ENCODE measurements at regions not wholly inside any gene's neighbourhood (a gene's known extent, or its start where the extent isn't known, plus 50 kb on each side); places are given as distances from the start of the nearest gene placed in this dataset.
"Not testable (repeated sequence)": the region's sequence is repeated elsewhere in the genome, so short reads cannot be mapped to it uniquely, and the experiment has no call there.

DNA sequence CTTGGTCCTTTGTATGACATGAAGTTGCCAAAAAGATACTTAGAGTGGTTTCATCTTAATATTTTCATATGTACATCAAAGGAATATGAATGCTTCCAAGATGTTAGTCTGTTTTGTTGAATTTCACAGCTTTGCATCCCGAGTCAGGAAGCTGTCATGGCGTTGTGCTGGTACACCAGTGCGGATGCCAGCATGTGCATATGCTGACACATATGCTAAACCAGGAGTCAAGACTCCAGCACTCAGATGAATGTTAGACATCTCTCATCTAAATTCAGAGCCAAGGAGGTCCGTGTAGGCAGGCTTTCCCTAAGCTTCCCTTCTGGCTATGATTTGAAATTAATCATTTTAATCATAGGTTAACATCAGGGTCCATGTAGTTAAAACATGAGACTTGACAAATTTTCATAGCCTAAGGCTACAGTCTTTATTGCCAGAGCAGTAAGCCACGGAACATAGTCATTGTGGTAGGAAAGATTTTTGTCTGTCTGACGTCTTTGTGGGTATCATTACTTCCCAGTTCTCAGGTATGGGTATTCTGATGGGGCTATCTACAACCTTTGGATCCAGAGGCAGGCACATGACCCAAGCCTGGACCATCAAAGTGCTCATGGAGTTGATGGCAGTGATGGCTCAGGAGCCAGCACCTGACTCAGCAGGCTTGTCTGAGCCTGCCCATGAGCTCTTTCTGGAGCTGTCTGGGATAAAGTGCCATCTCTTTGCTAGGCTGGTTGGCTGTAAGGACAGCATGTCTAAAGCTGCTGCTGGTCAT lies 246.1 kb downstream of the KCNRG start:
- no peak for DNase-seq

DNA sequence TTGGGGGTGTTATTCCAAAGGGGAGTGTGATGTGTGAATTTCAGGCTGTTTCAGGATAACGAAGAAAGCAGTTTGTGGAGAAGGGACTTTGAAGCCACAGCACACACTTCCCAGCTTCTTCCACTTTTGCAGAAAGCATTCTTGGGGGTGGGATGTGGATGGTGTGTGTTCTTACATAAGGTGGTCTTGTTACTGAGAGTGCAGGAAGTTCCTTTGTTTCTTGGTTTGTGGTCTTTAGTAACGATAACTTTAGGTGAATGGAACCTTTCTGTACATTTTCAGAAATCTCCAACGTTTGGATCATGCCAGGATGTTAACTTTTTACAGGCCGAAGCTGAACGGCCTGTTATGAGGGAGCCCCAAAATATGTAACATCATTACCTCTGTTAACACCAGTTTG lies 251.8 kb downstream of the KCNRG start:
- no peak for DNase-seq

DNA sequence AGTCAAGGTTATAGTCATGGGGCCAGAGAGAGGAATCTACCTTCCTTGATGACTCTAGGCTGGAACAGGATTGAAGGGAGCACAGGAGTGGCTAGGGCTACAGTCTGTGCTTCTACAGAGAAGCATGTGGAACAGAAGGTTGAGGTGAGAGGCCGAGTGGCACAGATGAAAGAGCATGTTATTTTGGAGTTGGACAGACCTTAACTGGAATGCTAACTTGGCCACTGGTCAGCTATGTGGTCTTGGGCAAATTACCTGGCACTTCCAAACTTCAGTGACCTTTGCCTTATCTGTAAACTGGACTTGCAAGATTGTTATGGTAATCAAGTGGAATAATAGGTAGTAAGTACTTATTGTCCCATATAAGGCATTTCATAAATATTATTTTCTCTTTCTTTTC lies 252.7 kb downstream of the KCNRG start:
- DNase-seq, result no peak

DNA sequence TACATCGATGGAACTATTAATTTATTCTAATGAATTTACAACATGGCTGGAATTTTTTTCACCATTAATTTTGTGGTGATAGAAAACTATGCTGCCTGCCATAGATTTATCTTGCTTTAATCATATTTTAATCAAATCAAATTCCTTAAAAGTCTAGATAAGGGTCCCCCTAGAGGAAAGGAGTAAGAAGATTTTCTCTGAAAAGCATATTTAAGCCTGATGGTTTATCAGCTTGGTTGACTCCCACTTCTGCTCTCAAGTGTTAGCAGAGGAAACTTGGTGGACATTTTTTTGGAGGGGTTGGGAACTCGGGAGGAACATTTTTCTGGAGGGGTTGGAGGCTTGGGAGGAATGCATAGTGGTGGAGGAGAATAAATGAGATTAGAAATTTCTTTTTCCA lies 253.3 kb downstream of the KCNRG start:
- no peak for DNase-seq

DNA sequence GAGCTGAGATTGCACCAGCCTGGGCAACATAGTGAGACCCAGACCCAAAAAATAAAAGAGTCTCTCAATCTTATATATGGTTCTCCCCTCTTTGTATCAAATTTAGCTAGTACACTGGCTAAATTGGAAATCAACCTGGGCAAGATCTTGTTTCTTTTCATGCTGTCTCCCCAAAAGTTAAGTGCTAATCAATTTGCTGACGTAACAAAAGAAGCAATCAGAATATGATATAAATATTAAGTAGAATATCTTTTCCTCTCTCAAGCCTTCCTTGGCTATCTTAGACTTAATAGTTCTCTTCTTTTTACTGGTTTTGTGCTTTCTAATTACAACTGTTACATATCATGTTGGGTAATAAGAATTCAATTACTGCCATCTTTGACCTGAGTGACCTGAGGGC lies 258.9 kb downstream of the KCNRG start:
- DNase-seq, result no peak

DNA sequence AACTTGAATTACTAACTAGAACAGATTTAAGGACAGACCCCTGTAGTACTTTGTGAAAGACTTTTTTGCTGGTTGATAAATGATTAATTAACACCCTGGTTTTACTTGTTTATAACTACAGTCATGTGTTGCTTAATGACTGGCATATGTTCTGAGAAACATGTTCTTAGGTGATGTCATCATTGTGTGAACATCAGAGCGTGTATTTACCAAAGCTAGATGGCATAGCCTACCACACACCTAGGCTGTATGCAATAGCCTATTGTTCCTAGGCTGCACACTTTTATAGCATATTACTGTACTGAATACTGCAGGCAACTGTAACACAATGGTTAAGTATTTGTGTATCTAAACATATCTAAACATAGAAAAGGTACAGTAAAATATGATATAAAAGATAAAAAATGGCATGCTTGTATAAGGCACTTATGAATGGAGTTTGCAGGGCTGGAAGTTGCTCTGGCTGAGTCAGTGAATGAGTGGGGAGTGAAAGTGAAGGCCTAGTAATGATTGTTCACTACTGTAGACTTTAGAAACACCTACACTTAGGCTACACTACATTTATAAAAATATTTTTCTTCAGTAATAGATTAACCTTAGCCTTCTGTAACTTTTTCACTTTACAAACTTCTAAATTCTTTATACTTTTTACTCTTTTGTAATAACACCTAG lies 260.3 kb downstream of the KCNRG start:
- DNase-seq, result no peak

DNA sequence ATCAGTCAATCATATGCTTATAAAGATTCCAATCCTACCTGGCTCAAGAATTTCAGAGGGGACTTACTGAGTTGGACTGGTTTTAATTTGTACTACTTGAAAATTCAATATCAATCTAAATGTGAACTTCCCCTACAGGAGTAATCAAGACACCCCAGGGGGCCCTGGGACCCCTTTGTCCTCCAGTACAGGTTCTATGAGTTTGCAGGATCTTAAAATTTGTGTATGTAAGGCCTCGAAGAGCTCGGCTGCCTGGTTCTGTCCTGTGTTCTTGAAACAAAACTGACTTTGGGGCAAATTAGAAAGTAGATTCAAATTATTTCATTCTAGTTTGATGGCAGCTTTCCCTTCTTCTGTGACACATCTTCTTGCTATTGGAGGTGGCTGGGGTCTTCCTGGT lies 261.3 kb downstream of the KCNRG start:
- no peak for DNase-seq

DNA sequence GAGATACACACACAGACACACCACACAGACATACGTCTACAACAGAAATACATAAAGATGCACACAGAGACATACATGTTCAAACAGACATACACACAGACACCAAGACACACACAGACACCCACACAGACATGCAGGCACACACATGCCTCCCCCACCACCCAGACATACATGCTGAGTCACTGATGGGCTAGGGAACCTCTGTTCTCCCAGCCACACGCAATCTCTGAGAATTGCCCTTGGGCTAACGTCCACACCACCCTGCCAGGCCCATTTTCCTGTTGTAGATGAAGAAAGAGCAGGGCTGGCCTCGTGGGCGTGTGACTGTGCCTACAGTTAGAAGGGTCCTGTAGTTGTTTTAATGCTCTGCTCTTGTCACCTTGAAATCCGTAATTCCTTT lies 261.9 kb downstream of the KCNRG start:
- no peak for DNase-seq

DNA sequence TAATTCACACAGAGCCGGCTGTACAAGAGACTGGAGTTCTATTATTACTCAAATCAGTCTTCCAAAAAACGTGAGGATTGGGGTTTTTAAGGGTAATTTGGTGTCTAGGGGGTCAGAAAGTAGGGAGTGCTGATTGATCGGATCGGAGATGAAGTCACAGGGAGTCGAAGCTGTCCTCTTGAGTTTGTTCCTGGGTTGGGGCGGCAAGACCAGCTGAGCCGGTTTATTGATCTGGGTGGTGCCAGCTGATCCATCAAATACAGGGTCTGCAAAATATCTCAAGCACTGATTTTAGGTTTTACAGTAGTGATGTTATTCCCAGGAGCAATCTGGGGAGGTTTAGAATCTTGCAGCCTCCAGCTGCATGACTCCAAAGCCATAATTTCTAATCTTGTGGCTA lies 262.7 kb downstream of the KCNRG start:
- DNase-seq, result no peak

DNA sequence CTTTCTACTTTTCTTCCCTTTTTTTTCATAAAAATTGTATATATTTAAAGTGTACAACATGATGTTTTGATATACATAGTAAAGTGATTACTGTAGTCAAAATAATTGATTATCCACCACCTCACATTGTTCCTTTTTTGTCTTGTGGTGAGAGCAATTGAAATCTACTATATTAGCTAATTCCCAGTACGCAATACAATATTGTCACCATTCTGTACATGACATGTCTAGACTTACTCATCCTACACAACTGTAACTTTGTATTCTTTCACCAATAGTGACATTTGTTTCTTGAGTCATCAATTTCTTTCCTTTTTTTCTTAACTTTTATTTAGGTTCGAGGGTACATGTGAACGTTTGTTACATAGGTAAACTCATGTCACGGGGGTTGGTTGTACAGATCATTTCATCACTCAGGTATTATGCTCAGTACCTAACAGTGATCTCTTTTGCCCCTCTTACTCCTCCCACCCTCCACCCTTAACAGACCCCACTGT lies 265.2 kb downstream of the KCNRG start:
- no peak for DNase-seq

DNA sequence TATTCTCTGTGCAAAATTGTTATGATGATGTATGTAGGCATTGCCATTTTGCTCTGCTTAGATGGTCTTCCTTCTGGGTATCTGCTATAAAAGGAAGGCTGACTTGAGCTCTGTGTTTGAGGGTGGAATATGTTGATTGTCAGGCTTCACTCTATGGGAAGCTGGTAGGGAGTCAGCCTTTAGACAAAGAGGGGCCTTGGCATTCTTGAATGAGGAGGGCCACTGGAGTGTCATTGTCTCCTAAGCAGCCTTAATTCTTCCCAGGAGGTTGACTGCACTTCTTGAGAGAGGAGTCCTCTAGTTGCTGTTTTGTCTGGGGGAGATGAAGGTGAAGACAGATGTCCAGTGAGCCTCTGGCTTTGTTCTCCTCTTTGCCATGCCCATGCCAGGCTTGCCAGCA lies 266.8 kb downstream of the KCNRG start:
- no peak for DNase-seq

DNA sequence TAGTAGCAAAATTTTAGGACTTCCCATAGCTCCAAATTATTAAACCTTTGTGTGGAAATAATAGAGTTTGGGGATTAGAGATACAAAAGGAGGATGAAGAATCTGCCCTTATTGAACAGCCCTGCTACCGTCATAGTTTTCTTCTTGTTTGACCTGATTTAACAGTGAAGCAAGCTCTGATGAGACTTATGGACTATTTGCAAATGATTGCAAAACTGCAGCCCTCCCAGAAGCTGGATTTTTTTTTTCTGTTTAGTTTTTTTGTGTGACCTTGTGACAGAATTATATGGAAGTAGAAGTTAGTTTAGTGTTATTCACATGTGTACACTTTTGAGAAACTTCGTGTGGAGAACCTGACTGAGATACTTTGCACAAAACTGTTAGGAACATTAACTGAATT lies 267.8 kb downstream of the KCNRG start:
- no peak for DNase-seq

DNA sequence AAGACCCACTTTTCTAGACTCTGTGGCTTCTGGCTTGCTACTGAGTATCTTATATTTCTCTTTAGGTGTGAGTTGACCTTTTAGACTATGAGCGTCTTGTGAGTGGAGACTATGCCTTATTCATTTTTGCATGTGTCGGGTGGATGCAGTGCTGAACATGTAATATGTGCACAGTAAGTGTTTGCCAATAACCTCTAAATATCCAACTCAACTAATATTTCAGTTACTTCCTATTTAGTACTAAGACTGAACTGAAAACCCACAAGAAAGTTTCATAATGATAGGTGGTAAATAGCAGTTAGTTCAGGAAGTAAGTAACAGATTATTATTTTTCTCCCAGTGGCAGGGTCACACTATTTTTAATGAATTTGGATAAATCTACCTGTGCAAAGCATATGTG lies 269.3 kb downstream of the KCNRG start:
- DNase-seq, result no peak

DNA sequence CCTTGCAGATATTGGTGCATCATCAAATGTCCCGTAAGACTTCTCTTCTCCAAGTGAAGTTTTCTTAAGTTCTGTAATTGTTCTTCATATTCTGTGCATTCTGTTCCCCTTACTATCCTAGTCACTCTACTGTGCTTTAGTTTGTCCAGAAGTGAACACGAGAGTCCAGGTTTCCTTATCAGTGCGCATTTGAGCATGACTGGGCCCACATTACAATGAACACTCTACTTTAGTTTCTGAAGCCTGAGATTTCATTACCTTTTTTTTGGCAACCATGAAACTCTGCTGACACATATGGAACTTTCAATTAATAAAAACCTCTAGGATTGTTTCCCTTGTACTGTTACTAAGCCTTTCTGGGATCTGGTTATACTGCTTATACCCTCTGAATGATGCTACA lies 270.0 kb downstream of the KCNRG start:
- no peak for DNase-seq

DNA sequence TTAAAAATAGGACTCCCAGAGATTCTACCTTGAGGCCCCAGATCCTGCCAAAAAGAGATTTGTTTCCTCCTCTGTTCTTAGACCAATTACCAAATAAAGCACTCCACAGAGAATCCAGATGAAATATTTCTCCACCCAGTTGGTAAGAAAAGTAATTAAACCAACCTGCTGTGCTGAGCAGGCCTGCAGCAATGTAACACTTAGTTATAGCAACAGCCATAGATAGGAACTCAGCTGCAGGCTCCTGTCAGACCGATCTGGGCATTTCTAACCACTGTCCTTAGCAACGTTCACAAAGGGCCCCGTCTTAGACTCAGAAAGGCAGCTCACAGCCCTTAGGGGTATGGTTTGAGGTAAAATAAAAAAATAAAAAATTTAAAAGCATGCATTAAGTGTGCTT lies 271.1 kb downstream of the KCNRG start:
- DNase-seq, result no peak

DNA sequence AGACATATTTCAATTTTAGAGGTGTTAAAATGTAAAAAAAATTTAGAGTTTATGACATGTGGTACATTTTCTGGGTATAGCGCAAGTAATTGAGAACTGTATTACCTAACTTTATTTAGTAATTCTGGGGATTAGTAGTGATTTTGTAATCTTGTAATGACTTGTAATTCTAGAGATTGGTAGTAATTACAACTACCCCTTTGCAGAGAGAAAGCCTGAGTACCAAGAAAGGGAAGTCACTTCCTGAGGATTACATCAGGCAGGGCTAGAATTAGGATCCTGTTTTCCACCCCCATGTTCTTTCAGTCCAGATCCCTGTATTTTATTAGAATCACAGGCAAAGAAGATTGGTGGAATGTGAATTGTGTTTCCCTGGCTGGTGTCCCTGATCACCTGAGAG lies 274.9 kb downstream of the KCNRG start:
- DNase-seq, result no peak

DNA sequence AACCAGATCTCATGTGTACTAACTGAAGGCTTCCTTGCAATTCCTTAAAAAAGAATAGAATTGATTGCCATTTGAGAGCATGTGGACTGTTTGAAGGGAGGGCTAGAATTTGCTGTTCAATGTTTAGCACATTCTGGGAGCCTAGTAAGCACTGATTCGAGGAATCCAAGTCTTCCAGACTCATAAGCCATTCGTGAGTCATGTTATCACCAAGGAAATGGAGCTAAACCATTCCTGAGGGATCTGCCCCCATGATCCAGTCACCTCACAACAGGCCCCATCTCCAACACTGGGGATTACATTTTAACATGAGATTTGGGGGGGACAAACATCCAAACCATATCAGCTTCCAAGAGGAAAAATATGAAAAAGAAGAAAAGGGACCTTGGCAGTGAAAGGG lies 276.4 kb downstream of the KCNRG start:
- DNase-seq, result no peak

DNA sequence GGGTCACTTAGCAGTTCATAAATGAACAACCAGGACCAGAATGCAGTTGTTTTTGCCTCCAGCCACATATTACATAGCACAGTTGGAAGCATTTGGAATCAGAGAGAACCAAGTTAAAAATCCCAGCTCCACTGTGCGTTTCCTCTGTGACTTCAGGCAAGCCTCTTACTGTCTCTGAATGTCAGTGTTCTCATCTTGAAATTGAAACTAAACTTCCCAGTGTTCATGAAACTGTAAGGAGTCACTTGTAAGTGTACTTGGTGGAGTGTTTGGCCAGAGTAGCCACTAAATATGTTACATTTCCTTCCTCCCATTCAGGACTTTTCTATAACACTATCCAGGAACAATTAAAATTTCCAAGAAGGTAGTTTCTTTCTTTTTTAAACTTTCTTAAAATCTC lies 276.8 kb downstream of the KCNRG start:
- no peak for DNase-seq

DNA sequence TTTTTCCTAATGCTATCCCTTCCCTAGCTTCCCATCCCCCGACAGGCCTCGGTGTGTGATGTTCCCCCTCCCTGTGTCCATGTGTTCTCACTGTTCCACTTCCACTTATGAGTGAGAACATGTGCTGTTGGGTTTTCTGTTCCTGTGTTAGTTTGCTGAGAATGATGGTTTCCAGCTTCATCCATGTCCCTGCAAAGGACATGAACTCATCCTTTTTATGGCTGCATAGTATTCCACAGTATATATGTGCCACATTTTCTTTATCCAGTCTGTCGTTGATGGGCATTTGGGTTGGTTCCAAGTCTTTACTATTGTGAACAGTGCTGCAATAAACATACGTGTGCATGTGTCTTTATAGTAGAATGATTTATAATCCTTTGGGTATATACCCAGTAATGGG lies 279.2 kb downstream of the KCNRG start:
- DNase-seq, result not testable (repeated sequence)

DNA sequence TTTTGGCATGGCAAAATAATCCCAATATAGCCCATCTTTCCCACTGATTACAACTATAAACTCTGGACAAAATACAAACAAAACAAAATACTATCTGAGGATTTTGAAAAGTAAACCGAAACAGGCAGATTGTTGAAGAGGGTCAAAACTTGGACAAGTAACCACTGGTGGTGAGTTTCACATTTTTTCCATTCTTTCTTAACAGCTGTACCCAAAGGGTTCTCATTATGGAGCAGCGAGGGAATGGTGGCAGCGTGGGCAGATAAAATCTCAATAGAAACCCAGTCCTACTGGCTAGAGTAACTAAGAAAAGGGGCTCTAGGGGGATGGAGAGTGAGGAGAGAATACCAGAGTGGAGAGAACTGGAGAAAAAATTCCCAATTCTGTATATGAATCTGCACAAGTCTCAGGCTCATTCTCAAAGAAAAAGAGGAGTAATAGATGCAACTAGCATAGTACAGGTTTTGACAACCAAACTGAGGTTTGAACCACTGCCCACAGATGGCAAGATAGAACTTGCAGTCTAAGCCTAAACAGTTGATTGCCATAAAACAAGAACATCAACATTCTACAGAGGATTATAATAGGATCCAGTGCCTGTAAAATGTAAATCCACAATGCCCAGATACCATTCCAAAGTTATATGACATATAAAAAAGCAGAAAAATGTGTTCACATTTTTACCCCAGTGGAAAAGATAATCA lies 284.5 kb downstream of the KCNRG start:
- DNase-seq, result no peak

DNA sequence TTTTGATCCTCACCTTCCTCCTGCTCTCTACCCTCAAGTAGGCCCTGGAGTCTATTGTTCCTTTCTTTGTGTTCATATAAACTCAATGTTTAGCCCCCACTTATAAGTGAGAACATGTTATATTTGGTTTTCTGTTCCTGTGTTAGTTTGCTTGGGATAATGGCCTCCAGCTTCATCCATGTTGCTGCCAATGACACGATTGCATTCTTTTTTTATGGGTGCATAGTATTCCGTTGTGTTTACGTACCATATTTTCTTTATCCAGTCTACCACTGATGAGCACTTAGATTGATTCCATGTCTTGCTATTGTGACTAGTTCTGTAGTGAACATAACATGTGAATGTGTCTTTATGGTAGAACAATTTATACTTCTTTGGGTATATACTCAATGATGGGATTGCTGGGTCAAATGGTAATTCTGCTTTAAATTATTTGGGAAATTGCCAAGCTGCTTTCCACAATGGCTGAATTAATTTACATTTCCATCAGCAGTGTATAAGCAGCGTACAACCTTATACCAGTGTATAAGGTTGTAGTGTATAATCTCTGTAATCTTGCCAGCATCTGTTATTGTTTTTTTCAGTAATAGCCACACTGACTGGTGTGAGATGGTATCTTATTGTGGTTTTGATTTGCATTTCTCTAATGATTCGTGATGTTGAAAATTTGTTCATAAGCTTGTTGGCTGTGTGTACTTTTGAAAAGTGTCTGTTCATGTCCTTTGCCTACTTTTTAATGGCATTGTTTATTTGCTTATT lies 288.9 kb downstream of the KCNRG start:
- no peak for DNase-seq

DNA sequence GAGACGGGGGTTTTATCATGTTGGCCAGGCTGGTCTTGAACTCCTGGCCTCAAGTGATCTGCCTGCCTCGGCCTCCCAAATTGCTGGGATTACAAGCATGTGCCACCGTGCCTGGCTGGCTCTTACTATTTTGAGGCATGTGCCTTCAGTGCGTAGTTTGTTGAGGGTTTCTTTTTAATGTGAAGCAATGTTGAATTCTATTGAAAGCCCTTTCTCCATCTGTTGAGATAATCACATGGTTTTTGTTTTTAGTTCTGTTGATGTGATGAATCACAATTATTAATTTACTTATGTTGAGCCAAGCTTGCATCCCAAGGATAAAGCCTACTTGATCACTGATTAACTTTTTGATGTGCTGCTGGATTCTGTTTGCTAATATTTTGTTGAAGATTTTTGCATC lies 290.9 kb downstream of the KCNRG start:
- no peak for DNase-seq

Data from anterior cingulate cortex (tissue), 58 donors.